ENCODE measurements at regions not wholly inside any gene's neighbourhood (a gene's known extent, or its start where the extent isn't known, plus 50 kb on each side); places are given as distances from the start of the nearest gene placed in this dataset.
"Not testable (repeated sequence)": the region's sequence is repeated elsewhere in the genome, so short reads cannot be mapped to it uniquely, and the experiment has no call there.

GRCh38 chr2:87633287-87633963, 114.5 kb upstream of the PLGLB2 start:
- not testable (repeated sequence) for DNase-seq

DNA sequence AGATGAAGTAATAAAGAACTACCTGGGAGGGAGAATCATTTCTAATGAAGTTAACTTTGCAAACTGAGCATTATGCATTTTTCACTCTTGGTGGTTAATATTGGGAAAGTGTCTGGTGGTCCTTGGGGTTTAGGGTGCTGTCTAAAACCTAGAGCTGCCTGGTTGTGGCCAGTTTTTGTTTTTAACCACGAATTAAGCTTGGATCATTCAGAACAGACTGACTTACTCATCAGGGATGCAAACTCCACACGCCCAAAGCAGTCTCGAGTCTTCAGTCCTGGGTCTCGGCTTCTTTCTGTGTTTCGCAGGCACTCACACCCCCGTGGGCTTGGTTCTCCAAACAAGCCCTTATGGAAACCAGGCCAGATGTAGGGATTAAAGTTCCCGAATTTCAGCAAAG, 113.8 kb upstream of the PLGLB2 start:
- not testable (repeated sequence) for DNase-seq

- DNase-seq, result not testable (repeated sequence)
These were observed 112.8 kb upstream of the PLGLB2 start for GRCh38 chr2:87634971-87635650.

GRCh38 chr2:87636246-87636645, 111.6 kb upstream of the PLGLB2 start:
- DNase-seq, result not testable (repeated sequence)

- not testable (repeated sequence) for DNase-seq
These were observed 111.2 kb upstream of the PLGLB2 start for GRCh38 chr2:87636735-87637134.

- not testable (repeated sequence) for DNase-seq
These were observed 110.5 kb upstream of the PLGLB2 start for GRCh38 chr2:87637249-87637990.

DNA sequence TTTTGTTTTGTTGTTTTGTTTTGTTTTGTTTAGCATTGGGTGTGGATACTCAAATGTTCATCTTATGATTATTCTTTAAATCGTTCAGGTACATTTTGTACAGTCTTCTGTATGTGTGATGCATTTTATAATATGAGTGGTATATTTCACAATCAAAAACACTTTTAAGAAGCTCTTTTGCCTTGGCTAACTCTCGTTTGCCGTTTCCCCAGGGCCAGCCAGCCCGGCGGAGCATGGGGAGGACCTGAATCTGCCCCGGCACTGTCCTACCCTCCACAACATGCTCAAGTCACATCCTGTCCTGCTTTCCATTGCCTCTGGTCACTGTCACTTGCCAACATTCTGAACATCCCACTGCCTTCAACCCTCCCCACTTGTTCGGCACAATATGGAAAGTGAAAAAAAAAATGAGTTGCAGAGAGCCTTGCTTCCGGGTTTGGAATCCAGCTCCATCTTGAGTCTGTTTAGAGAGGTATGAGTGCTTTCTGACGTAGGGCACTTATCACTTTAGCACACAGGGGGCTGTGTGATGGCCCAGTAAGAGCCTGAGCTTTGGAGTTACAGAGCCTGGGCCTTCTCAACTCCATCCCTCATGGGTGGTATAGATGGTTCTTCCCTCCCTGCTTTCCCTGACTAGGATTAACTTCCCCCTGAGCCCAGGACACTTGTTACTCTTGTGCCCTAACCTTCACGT, 109.6 kb upstream of the PLGLB2 start:
- not testable (repeated sequence) for DNase-seq

DNA sequence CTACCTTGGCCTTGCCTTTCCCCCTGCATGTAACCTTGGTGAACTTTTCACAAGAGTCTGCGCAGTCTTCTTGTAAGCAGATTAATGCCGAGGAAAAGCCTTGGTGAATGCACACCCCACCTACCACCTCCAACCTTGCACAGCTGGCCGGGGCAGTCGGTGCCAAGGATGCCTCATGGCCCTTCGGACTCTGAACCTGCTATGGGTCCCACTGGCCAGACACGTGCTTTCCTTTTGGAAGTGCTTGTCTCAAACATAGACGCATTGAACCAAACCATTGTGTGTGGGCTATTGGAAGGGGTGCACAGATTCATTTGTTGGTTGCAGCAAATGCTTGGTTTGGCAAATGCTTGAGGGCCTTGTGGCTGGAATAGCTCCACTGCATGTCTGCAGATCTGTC, 109.0 kb upstream of the PLGLB2 start:
- not testable (repeated sequence) for DNase-seq

- DNase-seq, result not testable (repeated sequence)
These were observed 108.0 kb upstream of the PLGLB2 start for GRCh38 chr2:87639801-87640440.

GRCh38 chr2:87640961-87641563, 106.8 kb upstream of the PLGLB2 start:
- not testable (repeated sequence) for DNase-seq

DNA sequence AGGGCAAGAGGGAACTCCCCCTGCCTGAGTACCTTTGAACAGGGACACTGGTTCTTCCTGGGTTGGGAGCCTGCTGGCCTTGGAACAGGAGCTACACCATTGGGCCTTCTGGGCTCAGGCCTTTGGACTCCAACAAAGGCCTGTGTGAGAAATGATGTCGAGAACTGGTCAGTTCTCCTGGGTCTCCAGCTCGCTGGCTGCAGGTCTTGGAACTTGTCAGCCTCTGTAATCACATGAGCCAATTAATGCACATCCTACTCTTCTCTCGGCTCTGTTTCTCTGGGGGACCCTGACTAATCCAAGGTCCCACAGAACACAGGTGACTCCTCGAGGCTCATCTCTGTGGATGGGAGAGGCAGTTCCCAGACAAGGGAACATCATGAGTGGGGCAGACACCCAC, 104.7 kb upstream of the PLGLB2 start:
- DNase-seq, result not testable (repeated sequence)

DNA sequence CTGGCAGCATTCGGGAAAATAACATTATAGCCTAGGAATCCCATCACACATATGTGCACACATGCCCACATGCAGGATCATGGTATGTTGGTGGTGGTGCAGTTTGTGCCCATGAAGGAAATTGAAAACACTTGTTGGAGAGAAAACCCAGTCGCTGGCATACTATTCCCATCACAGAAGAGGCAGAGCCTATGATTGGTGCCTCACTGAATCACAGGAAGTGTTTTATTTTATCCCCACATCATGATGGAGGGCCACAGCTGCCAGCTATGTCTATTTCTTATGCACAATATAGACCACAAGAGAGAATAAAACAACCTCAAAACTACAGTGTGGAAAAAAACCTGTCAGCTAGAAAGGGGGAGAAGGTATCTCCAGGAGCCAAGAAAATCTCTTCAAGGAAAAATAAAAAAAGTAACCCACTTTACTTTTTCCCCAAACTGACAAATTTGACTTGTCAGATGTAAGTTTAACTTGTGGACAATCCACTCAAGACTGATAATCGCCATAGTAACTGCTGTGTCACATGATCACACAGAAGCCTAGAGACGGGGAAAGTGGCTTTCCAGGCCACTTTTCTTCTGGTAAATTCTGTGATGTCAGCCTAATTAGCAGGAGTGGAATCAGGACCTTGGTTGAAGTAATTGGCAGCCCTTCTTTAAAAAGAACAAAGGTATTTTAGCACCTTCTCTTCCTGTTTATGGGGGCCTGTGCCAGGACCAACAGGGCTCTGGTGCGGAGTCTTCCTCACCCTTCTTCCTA, 100.0 kb upstream of the PLGLB2 start:
- DNase-seq, result not testable (repeated sequence)

DNA sequence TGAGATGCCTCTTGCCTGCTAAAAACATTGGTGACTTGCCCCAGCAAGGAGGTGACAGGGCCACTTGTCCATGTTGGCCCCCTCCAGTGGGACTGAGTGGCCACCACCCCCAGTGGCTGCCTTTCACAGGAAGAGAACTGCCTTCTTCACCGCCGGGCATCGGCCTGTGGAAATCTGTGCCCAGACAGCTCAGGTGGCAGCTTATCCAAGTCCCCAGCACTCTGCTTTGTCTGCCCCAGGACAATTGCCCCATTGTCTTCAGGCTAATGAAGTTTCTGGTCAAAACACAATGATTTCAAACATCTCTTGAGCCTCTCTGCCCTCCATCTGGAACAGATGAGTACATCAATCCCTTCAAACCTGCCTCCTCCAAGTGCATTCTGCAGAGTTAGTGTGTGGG, 99.1 kb upstream of the PLGLB2 start:
- DNase-seq, result not testable (repeated sequence)

GRCh38 chr2:87649871-87650270, 98.0 kb upstream of the PLGLB2 start:
- not testable (repeated sequence) for DNase-seq

- DNase-seq, result not testable (repeated sequence)
These were observed 97.0 kb upstream of the PLGLB2 start for GRCh38 chr2:87650837-87651236.

GRCh38 chr2:87651589-87651988, 96.3 kb upstream of the PLGLB2 start:
- not testable (repeated sequence) for DNase-seq

- not testable (repeated sequence) for DNase-seq
These were observed 94.5 kb upstream of the PLGLB2 start for GRCh38 chr2:87653373-87653772.

DNA sequence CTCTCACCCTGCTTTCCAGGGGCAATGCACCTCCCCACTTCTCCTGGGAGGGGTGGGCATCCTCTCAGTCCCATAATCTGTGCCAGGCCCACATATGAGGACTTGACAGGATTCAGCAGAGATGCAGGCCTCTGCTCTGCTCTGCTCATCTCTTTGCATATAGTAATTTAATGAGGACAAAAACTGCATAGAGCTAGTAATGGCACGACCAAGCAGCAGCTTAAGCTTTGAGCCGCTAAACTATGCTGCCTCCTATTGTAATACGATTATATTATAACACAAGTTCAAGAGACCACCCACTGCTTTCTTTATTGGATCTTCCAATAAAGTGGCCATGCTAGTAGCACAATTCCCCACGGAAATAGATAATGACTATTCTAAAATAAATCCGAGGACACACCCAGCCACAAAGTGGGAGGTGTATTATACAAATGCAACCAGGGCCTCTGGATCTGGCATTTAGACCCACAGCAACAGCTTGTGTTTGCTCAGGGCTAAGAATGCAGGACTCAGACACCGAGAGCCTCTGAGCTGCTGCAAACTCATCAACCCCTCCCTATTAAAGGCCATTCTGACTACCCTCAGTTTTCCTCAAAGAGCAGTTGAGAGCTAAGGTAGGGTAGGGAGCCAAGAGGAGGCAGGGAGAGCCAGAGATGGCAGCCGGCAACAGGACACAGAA, 93.6 kb upstream of the PLGLB2 start:
- DNase-seq, result not testable (repeated sequence)

GRCh38 chr2:87657915-87658314, 90.0 kb upstream of the PLGLB2 start:
- DNase-seq, result not testable (repeated sequence)

- DNase-seq, result not testable (repeated sequence)
These were observed 89.5 kb upstream of the PLGLB2 start for GRCh38 chr2:87658357-87658756.

DNA sequence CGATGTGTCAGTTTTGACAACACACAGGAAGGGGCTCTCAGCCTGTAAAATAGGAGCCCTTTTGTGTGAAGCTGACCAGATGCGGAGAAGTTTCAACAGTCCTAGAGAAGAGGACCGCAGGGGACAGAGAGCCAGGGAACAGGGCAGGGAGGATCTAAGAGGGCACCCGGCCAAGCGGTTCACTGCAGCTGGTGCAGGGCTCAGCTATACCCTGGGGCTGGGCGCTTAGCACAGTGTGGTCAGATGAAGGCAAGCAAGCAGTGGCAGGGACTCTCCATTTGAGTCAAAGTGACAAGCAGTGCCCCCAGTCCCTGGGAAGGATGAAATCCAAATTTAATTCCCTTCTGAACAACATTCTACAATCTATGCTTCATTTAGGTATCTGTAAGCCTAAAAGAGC, 88.9 kb upstream of the PLGLB2 start:
- DNase-seq, result not testable (repeated sequence)
